Smooth muscle cell (in vitro differentiated cells): ENCODE measurements at regions not wholly inside any gene's neighbourhood (a gene's known extent, or its start where the extent isn't known, plus 50 kb on each side); places are given as distances from the start of the nearest gene placed in this dataset.

Experiments
- DNase-seq: peaks from one replicate; lab custom pipeline; 2025; ENCODE audit not compliant: unreplicated experiment; lab: John Stamatoyannopoulos, UW
- H2AFZ ChIP-seq: fragments of 200-600 bp; sonication (generic); 2 replicates; pipeline ENCODE4 v1.6.0; 2016; ENCODE audit warnings: antibody characterized with exemption, low read depth, mild to moderate bottlenecking
- H3F3A ChIP-seq: fragments of 200-600 bp; sonication (generic); 2 replicates; pipeline ENCODE4 v1.6.0; 2017; ENCODE audit warnings: antibody characterized with exemption, low read depth
- H3K27ac ChIP-seq: fragments of 200-600 bp; sonication (generic); 2 replicates; pipeline ENCODE4 v1.5.1; 2016; ENCODE audit warnings: low read depth, mild to moderate bottlenecking
- H3K27me3 ChIP-seq: fragments of 200-600 bp; sonication (generic); 2 replicates; pipeline ENCODE4 v1.6.1; 2016; ENCODE audit warnings: low read depth, mild to moderate bottlenecking
- H3K36me3 ChIP-seq: fragments of 200-600 bp; sonication (generic); 2 replicates; pipeline ENCODE4 v1.5.1; 2016; ENCODE audit warnings: low read depth
- H3K4me1 ChIP-seq: fragments of 200-600 bp; sonication (generic); 2 replicates; pipeline ENCODE4 v1.5.1; 2016; ENCODE audit warnings: low read depth
- H3K4me2 ChIP-seq: fragments of 200-600 bp; sonication (generic); 2 replicates; pipeline ENCODE4 v1.6.0; 2016; ENCODE audit warnings: mild to moderate bottlenecking
- H3K4me3 ChIP-seq: fragments of 200-600 bp; sonication (generic); 2 replicates; pipeline ENCODE4 v1.5.1; 2016; ENCODE audit warnings: mild to moderate bottlenecking
- H3K79me2 ChIP-seq: fragments of 200-600 bp; sonication (generic); 2 replicates; pipeline ENCODE4 v1.6.0; 2016; ENCODE audit warnings: low read depth, mild to moderate bottlenecking
- H3K9ac ChIP-seq: fragments of 200-600 bp; sonication (generic); 2 replicates; pipeline ENCODE4 v1.6.0; 2016; ENCODE audit warnings: low read depth
- H3K9me3 ChIP-seq: fragments of 200-600 bp; sonication (generic); replicated peaks from 2 replicates; pipeline ENCODE4 v1.5.1; 2016; ENCODE audit warnings: low read depth
- H4K20me1 ChIP-seq: fragments of 200-600 bp; sonication (generic); 2 replicates; pipeline ENCODE4 v1.6.0; 2016; ENCODE audit warnings: low read depth
- WGBS: methylation state at CpG from one replicate; pipeline ENCODE4 v1.1.7; 2016; ENCODE audit warnings: low lambda C conversion rate; 5-methylcytosine and 5-hydroxymethylcytosine counted together
- TF ChIP-seq, protein P1 (sequence below): fragments of 200-600 bp; sonication (generic); IDR thresholded peaks from 2 replicates; pipeline ENCODE4 v1.5.1; 2017; ENCODE audit warnings: borderline replicate concordance, mild to moderate bottlenecking, antibody characterized with exemption; ENCODE audit not compliant: insufficient read depth, poor library complexity, severe bottlenecking

DNA sequence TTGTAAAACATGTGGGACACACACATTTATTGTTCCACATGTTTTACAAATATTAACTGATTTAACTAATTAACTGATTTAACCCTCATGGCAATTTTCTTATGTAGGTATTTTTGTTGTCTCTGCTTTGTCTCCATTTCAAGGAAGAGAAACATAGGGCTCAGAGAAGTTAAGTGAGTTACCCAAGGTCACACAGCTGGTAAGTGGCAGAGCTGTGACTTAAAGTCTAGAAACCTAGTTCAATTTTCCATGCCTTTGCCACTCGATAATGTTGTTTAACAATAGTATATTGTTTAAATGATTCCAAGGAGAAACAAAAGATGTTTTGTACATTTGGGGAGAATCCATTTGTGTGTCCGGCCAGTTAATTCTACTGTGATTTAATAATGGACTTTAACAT lies 284.1 kb upstream of the CDH5 start:
- H3K27ac ChIP-seq = peak overlapping the region; percentile 18
- H3K9ac ChIP-seq = no peak overlapping the region
- no peak overlapping the region for H3K4me3 ChIP-seq
- H3K27me3 ChIP-seq = no peaks in the 10 kb centered on the region
- DNase-seq = no peak
- H3F3A ChIP-seq = no peaks in the 10 kb centered on the region
- no peak overlapping the region for H2AFZ ChIP-seq
- no peak overlapping the region for H3K4me2 ChIP-seq
- no peaks in the 10 kb centered on the region for H3K9me3 ChIP-seq
- H3K36me3 ChIP-seq = no peaks in the 10 kb centered on the region
- no peaks in the 10 kb centered on the region for H4K20me1 ChIP-seq
- TF ChIP-seq, protein P1, sequence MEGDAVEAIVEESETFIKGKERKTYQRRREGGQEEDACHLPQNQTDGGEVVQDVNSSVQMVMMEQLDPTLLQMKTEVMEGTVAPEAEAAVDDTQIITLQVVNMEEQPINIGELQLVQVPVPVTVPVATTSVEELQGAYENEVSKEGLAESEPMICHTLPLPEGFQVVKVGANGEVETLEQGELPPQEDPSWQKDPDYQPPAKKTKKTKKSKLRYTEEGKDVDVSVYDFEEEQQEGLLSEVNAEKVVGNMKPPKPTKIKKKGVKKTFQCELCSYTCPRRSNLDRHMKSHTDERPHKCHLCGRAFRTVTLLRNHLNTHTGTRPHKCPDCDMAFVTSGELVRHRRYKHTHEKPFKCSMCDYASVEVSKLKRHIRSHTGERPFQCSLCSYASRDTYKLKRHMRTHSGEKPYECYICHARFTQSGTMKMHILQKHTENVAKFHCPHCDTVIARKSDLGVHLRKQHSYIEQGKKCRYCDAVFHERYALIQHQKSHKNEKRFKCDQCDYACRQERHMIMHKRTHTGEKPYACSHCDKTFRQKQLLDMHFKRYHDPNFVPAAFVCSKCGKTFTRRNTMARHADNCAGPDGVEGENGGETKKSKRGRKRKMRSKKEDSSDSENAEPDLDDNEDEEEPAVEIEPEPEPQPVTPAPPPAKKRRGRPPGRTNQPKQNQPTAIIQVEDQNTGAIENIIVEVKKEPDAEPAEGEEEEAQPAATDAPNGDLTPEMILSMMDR = no peak
- peaks cover 4% of the 10 kb centered on the region for H3K4me1 ChIP-seq
- H3K79me2 ChIP-seq = no peaks in the 10 kb centered on the region
- 95% methylated on average over 2 of the region's 2 CpGs for WGBS

DNA sequence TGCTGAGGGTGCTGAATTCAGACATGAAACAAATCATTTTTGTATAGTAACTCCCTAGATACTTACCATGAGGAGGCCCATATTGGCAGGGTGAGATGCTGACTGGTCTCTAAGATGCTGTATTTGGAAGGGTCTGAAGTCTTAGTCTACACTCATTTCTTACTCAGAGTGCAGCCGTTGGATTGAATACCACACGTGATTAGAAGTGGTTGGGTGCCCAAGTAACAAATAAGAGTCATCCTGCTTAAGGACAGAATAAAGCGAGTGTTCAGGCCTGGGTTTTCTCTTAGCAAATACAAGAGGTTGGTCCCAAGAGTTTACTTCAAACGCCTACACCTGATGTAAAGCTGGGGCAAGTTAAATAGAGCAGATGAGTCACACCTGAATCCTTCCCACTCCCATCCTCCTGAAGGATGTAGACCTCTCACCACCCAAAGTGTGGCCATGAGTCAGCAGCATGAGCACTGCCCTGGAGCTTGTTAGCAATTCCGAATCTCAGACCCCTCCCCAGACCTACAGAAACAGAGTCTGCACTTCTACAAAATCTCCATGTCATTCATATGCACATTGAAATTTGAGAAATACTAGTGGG lies 284.6 kb upstream of the CDH5 start:
- Histone ChIP-seq H3K36me3 (no peaks in the 10 kb centered on the region), H3K79me2 (no peaks in the 10 kb centered on the region), H2AFZ (no peak overlapping the region), H4K20me1 (no peaks in the 10 kb centered on the region), H3K27me3 (no peaks in the 10 kb centered on the region), H3K4me1 (peaks cover 4% of the 10 kb centered on the region), H3K27ac (peak overlapping the region; percentile 18), H3K9ac (no peak overlapping the region), H3K4me2 (no peak overlapping the region), H3K9me3 (no peaks in the 10 kb centered on the region), H3K4me3 (no peak overlapping the region), H3F3A (no peaks in the 10 kb centered on the region)
- no peak for DNase-seq
- TF ChIP-seq, protein P1 = no peak
- WGBS = 16% methylated on average over 5 of the region's 5 CpGs

DNA sequence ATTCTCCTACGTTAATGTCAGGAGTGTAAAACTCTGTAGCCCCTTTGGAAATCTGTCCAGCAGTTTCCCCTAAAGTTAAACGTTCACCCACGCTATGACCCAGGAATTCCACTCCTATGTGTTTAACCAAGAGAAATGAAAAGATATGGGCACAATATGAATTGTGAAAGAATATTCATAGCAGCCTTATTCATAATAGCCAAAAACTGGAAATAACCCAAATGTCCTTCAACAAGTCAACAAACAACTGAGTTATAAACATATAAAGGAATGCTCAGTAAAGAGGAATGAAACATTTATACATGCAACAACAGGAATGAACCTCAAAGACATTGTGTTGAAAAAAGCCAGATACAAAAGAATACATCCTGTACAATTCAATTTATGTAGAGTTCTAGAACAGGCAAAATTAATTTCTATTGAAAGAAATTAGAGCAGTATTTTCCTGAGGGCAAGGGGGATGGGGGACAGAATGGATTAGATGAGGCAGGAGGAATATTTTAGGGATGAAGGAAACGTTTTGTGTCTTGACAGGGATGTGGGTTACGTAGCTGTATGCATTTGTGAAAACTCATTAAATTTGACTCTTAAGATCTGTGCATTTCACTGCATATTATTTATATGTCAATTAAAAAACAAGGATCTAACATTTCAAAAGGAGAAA lies 286.7 kb upstream of the CDH5 start:
- no peaks in the 10 kb centered on the region for H3F3A ChIP-seq
- no peak overlapping the region for H3K4me2 ChIP-seq
- H3K9me3 ChIP-seq = no peaks in the 10 kb centered on the region
- WGBS = 92% methylated on average over 5 of the region's 5 CpGs
- TF ChIP-seq, protein P1 = no peak
- no peaks in the 10 kb centered on the region for H3K79me2 ChIP-seq
- H3K27me3 ChIP-seq = no peaks in the 10 kb centered on the region
- H3K27ac ChIP-seq = no peak overlapping the region
- DNase-seq = no peak
- no peaks in the 10 kb centered on the region for H4K20me1 ChIP-seq
- H3K36me3 ChIP-seq = no peaks in the 10 kb centered on the region
- H3K4me1 ChIP-seq = peaks cover 4% of the 10 kb centered on the region
- no peak overlapping the region for H2AFZ ChIP-seq
- no peak overlapping the region for H3K4me3 ChIP-seq
- H3K9ac ChIP-seq = no peak overlapping the region
